Hepatocyte (in vitro differentiated cells): ENCODE measurements at regions not wholly inside any gene's neighbourhood (a gene's known extent, or its start where the extent isn't known, plus 50 kb on each side); places are given as distances from the start of the nearest gene placed in this dataset.

Source experiments
- CTCF ChIP-seq: fragments of 200-600 bp; sonication (generic); IDR thresholded peaks from 2 replicates; pipeline ENCODE4 v1.5.1; 2016; ENCODE audit warnings: antibody characterized with exemption, mild to moderate bottlenecking; ENCODE audit not compliant: poor library complexity
- EZH2 ChIP-seq: fragments of 200-600 bp; sonication (generic); IDR thresholded peaks from 2 replicates; pipeline ENCODE4 v1.6.1; 2016; ENCODE audit warnings: antibody characterized with exemption, mild to moderate bottlenecking, borderline replicate concordance

- TF ChIP-seq CTCF: no peak
- no peak for TF ChIP-seq EZH2
Measured at GRCh38 chr6:119673741-119674140, 324.2 kb upstream of the MAN1A1 start.
